Fibroblast of the aortic adventitia (primary cell): ENCODE measurements at regions not wholly inside any gene's neighbourhood (a gene's known extent, or its start where the extent isn't known, plus 50 kb on each side); places are given as distances from the start of the nearest gene placed in this dataset.

Experiments
- DNase-seq: peaks from one replicate; pipeline ENCODE4 v3.0.0-alpha.2; 2010; ENCODE audit warnings: low read depth
- H3K4me3 ChIP-seq: 2 replicates; pipeline ENCODE4 v1.5.1; 2011; ENCODE audit warnings: low read depth, mild to moderate bottlenecking, control low read depth, low read length, moderate library complexity
- TF ChIP-seq, protein P1 (sequence below): IDR thresholded peaks from 2 replicates; pipeline ENCODE4 v1.5.1; 2011; ENCODE audit warnings: mild to moderate bottlenecking, low read length, control low read depth, inconsistent platforms; ENCODE audit not compliant: insufficient read depth

DNA sequence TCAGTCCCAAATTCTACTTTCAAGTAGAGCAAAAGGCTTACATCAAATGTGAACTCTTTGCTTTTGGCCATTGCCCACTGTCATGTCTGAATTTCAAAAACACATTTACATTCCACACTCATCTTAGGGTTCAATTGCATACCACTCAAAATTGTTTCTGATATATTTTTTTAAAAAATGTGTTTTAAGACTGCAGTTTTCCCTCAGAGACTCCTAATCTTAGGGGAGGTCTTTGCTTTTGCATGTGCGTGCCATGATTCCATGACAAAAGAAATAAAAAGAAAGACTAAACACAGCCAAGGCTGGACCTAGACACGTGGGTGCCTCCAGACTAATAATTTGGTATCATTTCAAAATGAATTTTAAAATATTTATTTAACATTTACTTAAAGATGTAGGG lies 396.8 kb upstream of the RASGRP1 start:
- TF ChIP-seq, protein P1, sequence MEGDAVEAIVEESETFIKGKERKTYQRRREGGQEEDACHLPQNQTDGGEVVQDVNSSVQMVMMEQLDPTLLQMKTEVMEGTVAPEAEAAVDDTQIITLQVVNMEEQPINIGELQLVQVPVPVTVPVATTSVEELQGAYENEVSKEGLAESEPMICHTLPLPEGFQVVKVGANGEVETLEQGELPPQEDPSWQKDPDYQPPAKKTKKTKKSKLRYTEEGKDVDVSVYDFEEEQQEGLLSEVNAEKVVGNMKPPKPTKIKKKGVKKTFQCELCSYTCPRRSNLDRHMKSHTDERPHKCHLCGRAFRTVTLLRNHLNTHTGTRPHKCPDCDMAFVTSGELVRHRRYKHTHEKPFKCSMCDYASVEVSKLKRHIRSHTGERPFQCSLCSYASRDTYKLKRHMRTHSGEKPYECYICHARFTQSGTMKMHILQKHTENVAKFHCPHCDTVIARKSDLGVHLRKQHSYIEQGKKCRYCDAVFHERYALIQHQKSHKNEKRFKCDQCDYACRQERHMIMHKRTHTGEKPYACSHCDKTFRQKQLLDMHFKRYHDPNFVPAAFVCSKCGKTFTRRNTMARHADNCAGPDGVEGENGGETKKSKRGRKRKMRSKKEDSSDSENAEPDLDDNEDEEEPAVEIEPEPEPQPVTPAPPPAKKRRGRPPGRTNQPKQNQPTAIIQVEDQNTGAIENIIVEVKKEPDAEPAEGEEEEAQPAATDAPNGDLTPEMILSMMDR, result no peak
- DNase-seq, result peak; percentile 33
- H3K4me3 ChIP-seq, result no peak overlapping the region

DNA sequence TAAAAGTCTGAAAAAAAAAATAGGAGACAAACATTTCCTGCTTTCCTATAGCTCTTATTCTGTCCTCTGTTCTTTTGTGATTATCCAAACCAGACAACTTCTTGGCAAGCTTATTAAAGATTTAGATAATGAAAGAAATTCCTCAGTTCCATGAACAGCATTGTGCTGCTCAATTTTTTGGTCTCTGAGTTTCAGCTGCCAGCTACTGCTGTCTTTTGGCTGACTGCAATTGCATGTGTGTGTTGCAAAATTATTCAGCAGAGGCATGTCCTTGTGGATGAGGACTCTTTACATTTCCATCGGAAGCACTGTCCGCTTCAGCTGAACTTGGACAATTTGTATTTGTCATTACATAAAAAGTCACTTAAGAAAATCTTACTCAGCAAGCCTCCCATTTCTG lies 397.3 kb upstream of the RASGRP1 start:
- no peak overlapping the region for H3K4me3 ChIP-seq
- TF ChIP-seq, protein P1, result no peak
- DNase-seq, result peak; percentile 80

DNA sequence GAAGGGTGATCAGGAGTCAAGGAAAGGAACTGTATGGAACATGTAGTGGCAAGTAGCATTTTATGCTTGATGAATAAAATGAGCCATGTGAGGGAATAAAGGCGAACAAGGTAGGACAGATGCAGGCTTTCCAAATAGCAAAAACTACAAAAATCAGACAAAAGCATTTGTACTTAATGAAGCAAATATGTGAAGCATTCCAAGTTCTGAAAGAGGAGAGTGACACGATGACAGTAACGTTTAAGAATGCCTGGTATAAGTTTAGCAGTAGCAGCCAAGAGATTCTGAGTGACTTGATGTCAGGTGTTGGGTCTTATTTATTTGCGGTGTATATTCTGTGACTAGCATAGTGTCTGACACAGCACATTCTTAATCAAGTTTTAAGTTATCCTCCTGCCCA lies 408.2 kb upstream of the RASGRP1 start:
- DNase-seq, result no peak
- H3K4me3 ChIP-seq, result no peak overlapping the region
- TF ChIP-seq, protein P1, result no peak

DNA sequence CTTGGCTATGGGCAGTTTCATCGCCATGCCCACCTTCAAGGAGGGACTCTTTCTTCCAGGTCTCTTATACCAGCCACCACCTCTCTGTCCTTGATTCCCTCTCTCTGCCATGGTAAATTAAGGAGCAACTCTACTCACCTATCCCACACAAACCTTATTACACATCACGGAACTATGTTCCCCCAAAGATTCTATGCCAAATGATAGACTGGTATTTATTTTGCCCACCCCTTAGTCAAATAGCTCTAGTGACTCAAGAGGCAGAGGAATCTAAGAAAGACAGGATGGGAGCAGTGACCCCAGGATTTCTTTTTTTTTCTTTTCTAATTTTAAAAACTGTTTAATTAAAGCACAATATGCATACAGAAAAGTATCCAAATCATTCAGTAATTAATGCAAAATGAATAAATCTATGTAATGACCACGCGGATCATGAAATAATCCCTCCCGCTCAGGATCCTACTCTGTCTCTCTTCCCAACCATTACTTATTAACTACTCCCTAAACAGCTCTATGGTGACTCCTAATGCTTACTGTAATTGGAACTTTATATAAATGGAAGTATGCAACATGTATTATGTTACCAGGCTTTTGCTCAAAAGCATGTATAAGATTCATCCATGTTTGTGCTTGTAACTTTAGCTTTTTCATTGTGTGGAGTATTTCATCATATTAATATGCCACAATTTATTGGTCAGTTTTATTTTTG lies 410.8 kb upstream of the RASGRP1 start:
- H3K4me3 ChIP-seq, result no peak overlapping the region
- TF ChIP-seq, protein P1, result no peak
- DNase-seq, result no peak

DNA sequence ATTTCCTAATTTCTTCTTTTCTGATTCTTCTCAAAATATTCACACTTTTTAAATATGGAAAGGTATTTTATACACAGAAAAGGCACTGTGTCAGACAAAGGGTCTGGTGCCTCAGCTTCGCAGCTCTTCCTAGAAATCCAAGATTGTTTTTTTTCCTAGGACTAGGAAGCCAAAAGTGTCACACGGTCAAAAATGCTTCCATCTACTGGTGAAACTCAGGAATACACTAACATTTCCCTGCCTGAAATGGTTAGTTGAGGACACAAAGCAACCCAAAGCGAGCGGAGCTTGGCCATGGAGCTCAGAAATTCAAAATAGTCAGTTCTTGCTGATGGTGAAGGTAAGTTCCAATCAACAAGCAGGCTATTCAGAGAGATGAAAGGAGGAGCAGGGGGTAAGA lies 426.5 kb upstream of the RASGRP1 start:
- no peak overlapping the region for H3K4me3 ChIP-seq
- TF ChIP-seq, protein P1, result peak; percentile 55
- peak; percentile 84 for DNase-seq

DNA sequence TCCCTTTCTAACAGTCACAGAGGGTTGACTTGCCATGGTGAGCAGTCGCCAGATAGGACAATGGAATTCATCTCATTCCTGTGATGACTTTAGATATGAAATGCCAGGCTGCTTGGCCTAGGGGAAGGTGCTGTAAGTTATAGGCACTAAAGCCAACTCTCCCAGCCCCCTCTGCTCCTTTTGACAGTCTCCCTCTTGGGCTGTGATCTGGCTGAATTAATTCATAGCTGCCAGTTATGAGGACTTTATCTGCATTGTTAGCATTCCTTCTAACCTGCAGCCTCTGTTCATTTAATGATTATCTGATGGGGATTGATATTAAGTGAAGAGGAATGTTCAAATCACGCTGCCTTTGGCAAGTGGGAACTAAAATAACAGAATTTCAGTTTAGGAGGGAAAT lies 427.1 kb upstream of the RASGRP1 start:
- peak; percentile 81 for DNase-seq
- no peak overlapping the region for H3K4me3 ChIP-seq
- TF ChIP-seq, protein P1, result no peak

DNA sequence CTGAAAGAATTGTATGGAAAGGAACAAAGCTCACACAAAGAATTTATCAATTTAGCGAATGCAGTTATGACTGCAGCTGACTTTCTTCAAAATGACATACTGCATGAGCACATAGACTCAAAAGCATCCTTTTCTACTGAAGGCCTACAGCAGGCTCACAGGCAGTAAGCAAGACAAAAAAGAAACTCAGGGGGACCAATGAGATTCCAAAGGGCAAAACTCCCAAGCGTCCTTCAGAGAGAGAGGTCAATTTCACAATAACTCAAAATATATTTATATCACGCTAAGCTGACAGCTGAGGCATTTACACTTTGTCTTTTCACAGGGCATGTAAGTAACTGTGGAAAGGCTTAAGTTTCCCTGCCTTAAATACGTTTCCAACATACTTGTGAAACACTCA lies 427.9 kb upstream of the RASGRP1 start:
- TF ChIP-seq, protein P1, result no peak
- H3K4me3 ChIP-seq, result no peak overlapping the region
- peak; percentile 30 for DNase-seq
